ENCODE measurements at regions not wholly inside any gene's neighbourhood (a gene's known extent, or its start where the extent isn't known, plus 50 kb on each side); places are given as distances from the start of the nearest gene placed in this dataset.

GRCh38 chr12:67539329-67539728 lies 109.2 kb upstream of the DYRK2 start:
- H3K79me2 ChIP-seq (ENCODE audit: insufficient read depth, low read length), result no peaks in the 10 kb centered on the region
- no peaks in the 10 kb centered on the region for H4K20me1 ChIP-seq (ENCODE audit: control insufficient read depth, insufficient read depth, insufficient read length)
- H4K91ac ChIP-seq (ENCODE audit: insufficient read length, low read depth, low read length), result no peak overlapping the region
- H2BK12ac ChIP-seq (ENCODE audit: insufficient read length, low read depth, low read length), result no peak overlapping the region
- H3K56ac ChIP-seq (ENCODE audit: insufficient read length, low read depth, low read length), result no peak overlapping the region
- no peak overlapping the region for H2AFZ ChIP-seq (ENCODE audit: low read length)
- H3K36me3 Mint-ChIP-seq (ENCODE audit: insufficient read depth in 1 of 3, low read depth in 3 of 3), result no peaks in the 10 kb centered on the region
- no CpG with 5 or more reads among the region's 9 CpGs for WGBS (ENCODE audit: extremely low coverage, insufficient read length, low lambda C conversion rate)
- no peak overlapping the region for H4K5ac ChIP-seq (ENCODE audit: insufficient read length, low read depth, low read length)
- no peak overlapping the region for H3K14ac ChIP-seq (ENCODE audit: insufficient read depth, low read length)
- no peak overlapping the region for H3K9ac ChIP-seq (ENCODE audit: extremely low read depth, insufficient read length, low read length)
- no peak for DNase-seq
- H3K4me3 Mint-ChIP-seq, result no peak overlapping the region
- H2BK15ac ChIP-seq (ENCODE audit: low read depth, low read length), result no peak overlapping the region
- H3T11ph ChIP-seq (ENCODE audit: low read length), result no peak overlapping the region
- no peak overlapping the region for H3K18ac ChIP-seq (ENCODE audit: insufficient read length, low read depth, low read length)
- no peaks in the 10 kb centered on the region for H3K9me3 ChIP-seq (ENCODE audit: control insufficient read depth, low read depth, low read length)
- H3K4me2 ChIP-seq (ENCODE audit: insufficient read depth, insufficient read length, low read length), result no peak overlapping the region
- H3K23ac ChIP-seq (ENCODE audit: insufficient read length, low read depth, low read length), result no peak overlapping the region
- H3K4me1 ChIP-seq (ENCODE audit: insufficient read depth, low read length), result peaks cover 11% of the 10 kb centered on the region; the same call in 1 of the 2 replicates
- H3K9me3 Mint-ChIP-seq, result no peaks in the 10 kb centered on the region; a peak in 1 of 5 replicates
- no peak overlapping the region for H3K4ac ChIP-seq (ENCODE audit: low read depth, low read length)
- TF ChIP-seq CTCF (conservative IDR thresholded peaks at IDR 0.05), result no peak
- no peak overlapping the region for H2BK5ac ChIP-seq (ENCODE audit: insufficient read length, low read length)
- H3K4me1 Mint-ChIP-seq, result peaks cover 29 to 34% of the 10 kb centered on the region in 2 experiments
- H2BK20ac ChIP-seq (ENCODE audit: low read depth, low read length, poor library complexity, severe bottlenecking), result no peak overlapping the region
- H3K27me3 Mint-ChIP-seq (ENCODE audit: low read depth), result no peaks in the 10 kb centered on the region
- H3K27me3 ChIP-seq (ENCODE audit: insufficient read depth, low read length), result no peaks in the 10 kb centered on the region
- H3K23me2 ChIP-seq (ENCODE audit: insufficient read length, low read depth, low read length, poor library complexity, severe bottlenecking), result no peaks in the 10 kb centered on the region
- no peak overlapping the region for H2AK5ac ChIP-seq (ENCODE audit: insufficient read length, low read length)
- no peaks in the 10 kb centered on the region for H3K79me1 ChIP-seq (ENCODE audit: insufficient read depth, low read depth, low read length, poor library complexity, severe bottlenecking)
- no peak overlapping the region for H3K27ac ChIP-seq (ENCODE audit: insufficient read length, low read depth, low read length)
- no peak overlapping the region for H4K8ac ChIP-seq (replicated peaks; ENCODE audit: insufficient read length, low read depth, low read length)
- H2BK120ac ChIP-seq (ENCODE audit: low read depth, low read length, poor library complexity, severe bottlenecking), result no peak overlapping the region
- no peak overlapping the region for H3K27ac Mint-ChIP-seq
